GM23338 (cell line): ENCODE measurements at regions not wholly inside any gene's neighbourhood (a gene's known extent, or its start where the extent isn't known, plus 50 kb on each side); places are given as distances from the start of the nearest gene placed in this dataset.

Source experiments
- CTCF ChIP-seq, 2 experiments: fragments of 200-600 bp in 1 of 2; sonication (generic) in 1 of 2; conservative IDR thresholded peaks; 2 replicates each; pipeline versions ENCODE4 v1.5.1 to v1.6.1; 2016 to 2017; ENCODE audit warnings: antibody characterized with exemption in 2 of 2, low read depth in 2 of 2, mild to moderate bottlenecking in 2 of 2, moderate library complexity in 1 of 2
- EZH2 ChIP-seq: fragments of 200-600 bp; sonication (generic); IDR thresholded peaks from one replicate; pipeline ENCODE4 v1.8.0; 2017; ENCODE audit warnings: antibody characterized with exemption, mild to moderate bottlenecking, low read depth; ENCODE audit not compliant: unreplicated experiment

GRCh38 chr20:24718277-24718676 is 230.8 kb upstream of the CST7 start:
- TF ChIP-seq CTCF (conservative IDR thresholded peaks at IDR 0.05; ENCODE audit: low read depth in 2 of 2) (no peak), EZH2 (no peak)
